ENCODE measurements at regions not wholly inside any gene's neighbourhood (a gene's known extent, or its start where the extent isn't known, plus 50 kb on each side); places are given as distances from the start of the nearest gene placed in this dataset.

DNA sequence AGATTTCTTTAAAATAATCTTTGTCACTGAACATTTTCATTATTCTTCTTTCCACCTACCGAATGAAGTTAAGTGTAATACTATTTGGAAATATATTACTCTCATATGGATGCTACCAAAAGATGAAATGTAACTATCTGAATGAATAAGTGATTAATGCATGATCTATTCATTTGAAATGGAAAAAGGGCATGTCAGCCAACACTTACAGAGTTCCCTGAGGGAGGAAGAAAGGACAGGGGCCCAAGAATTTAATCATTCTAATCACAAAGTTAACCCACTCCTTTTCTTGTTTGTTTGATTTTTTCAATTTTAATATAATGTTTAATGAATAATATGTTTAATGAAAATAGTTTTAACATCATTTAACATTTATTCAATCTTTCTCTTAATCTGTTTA is 129.4 kb downstream of the ZC3H11B start:
- no peak for ATAC-seq (ENCODE audit: low FRiP score)
- TF ChIP-seq, protein P1, sequence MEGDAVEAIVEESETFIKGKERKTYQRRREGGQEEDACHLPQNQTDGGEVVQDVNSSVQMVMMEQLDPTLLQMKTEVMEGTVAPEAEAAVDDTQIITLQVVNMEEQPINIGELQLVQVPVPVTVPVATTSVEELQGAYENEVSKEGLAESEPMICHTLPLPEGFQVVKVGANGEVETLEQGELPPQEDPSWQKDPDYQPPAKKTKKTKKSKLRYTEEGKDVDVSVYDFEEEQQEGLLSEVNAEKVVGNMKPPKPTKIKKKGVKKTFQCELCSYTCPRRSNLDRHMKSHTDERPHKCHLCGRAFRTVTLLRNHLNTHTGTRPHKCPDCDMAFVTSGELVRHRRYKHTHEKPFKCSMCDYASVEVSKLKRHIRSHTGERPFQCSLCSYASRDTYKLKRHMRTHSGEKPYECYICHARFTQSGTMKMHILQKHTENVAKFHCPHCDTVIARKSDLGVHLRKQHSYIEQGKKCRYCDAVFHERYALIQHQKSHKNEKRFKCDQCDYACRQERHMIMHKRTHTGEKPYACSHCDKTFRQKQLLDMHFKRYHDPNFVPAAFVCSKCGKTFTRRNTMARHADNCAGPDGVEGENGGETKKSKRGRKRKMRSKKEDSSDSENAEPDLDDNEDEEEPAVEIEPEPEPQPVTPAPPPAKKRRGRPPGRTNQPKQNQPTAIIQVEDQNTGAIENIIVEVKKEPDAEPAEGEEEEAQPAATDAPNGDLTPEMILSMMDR (IDR thresholded peaks at IDR 0.05): no peak
- DNase-seq (ENCODE audit: low spot score): no peak

DNA sequence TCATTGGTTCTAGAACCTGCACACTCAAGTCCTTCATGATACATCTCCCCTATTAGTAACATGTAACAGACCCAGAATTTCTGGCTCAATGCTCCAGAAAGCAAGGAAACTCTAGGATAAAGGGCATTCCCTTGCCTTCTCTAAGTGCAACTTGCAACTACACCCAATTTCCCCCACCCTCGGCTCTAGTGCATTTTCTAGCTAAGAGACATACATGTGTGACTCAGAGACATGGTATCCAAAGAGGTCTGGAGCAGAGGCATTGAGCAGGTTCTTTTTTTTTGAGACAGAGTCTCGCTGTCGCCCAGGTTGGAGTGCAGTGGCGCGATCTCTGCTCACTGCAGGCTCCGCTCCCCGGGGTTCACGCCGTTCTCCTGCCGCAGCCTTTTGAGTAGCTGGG is 132.9 kb downstream of the ZC3H11B start:
- ATAC-seq (ENCODE audit: low FRiP score) (no peak), DNase-seq (ENCODE audit: low spot score) (no peak)
- TF ChIP-seq, protein P1 (IDR thresholded peaks at IDR 0.05): no peak

DNA sequence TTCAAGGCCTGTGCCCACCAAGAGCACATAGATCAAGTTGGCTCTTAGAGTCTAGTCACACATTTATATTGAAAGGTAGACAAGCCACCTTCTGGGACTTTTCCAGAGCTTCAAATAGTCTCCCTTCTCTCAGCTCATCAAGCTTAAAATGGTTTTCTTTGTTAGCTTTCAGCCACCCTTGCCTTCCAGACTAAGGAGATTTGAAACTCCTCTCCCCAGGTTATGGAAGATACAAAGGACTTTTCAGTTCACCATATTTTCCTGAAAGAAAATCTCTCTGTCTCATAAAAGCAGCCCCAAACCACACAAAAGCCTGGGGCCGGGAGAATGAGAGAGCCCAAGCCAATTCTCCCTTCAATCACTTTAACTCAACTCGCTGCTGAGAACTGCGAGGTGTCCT is 134.1 kb downstream of the ZC3H11B start:
- DNase-seq (ENCODE audit: low spot score): no peak
- TF ChIP-seq, protein P1 (IDR thresholded peaks at IDR 0.05): no peak
- no peak for ATAC-seq (ENCODE audit: low FRiP score)

DNA sequence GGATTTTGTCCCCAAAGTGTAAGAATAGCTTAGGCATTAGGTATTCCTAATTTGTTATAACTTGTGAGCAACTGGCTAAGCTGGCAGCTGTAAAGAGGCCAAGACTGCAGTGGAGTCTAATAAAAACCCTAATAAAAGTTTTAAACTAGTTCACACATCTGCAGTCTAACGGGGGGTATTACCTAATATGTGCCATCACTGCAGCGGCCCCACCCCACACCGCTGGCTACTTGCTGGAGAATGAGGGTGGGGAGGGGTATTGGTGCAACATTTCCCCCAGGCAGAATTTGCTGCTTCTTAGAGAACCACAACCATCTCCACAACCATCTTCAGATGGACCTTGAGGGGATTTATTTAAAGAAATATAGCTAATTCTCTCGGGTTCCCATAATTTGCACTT is 135.0 kb downstream of the ZC3H11B start:
- TF ChIP-seq, protein P1 (IDR thresholded peaks at IDR 0.05): no peak
- DNase-seq (ENCODE audit: low spot score) (no peak), ATAC-seq (ENCODE audit: low FRiP score) (no peak)

DNA sequence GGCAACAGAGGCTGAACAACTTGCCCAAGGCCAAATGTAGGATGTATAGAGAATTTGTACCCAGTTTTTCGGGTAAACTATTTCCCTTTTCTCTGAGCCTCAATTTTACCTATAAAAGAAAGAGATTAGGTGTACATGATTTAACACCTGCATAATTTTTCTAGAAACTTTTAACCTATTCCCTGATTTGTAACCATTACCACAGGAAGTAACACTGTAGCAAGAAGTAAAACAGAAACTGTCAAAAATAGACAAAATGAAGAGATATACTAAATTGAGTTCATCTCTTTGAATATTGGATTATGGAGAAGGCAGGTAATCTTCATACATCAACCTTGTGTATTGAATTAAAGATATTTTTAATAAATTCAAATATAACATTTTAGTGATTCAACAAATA is 136.2 kb downstream of the ZC3H11B start:
- TF ChIP-seq, protein P1 (IDR thresholded peaks at IDR 0.05): no peak
- DNase-seq (ENCODE audit: low spot score) (no peak), ATAC-seq (ENCODE audit: low FRiP score) (no peak)

DNA sequence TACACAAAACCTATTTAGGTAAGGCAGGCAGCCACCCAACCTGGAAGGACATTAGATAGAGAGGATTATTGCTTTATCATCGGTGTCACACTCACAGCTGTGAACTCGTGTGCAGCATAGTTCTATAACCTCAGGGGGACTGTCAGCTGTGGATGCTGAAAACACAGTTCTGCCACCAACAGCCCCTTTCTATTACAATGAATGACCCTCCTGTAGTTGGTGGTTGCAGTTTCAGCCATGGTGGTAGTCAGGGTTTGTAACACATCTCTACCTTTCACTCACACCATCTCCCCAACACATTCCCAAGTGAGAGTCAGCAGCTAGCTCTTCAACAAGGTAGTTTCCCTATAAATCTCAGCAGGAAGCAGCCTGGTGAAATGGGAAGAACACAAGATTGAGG is 136.8 kb downstream of the ZC3H11B start:
- ATAC-seq (ENCODE audit: low FRiP score) (no peak), DNase-seq (ENCODE audit: low spot score) (no peak)
- TF ChIP-seq, protein P1 (IDR thresholded peaks at IDR 0.05): no peak

DNA sequence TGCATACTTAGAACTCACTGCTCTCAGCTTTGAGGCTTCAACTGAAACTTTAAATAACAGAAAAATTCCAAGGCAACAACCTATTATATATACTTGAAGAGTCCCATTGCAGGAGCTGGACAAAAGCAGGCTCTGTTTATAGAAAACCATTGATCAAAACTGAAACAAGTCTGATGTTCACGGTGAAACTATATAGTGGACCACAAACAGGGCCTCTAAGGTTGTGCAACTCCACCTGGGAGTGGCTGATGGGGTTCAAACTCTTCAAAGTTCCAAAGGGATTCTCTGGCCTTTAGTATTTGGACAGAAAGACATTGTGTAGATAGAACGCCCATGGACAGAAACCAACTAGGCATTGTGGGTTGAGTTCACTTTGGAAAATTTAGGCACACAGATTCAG is 140.3 kb downstream of the ZC3H11B start:
- TF ChIP-seq, protein P1 (IDR thresholded peaks at IDR 0.05): no peak
- ATAC-seq (ENCODE audit: low FRiP score) (no peak), DNase-seq (ENCODE audit: low spot score) (no peak)

Measured in omental fat pad (tissue), 3 donors.